ENCODE measurements at regions not wholly inside any gene's neighbourhood (a gene's known extent, or its start where the extent isn't known, plus 50 kb on each side); places are given as distances from the start of the nearest gene placed in this dataset.

GRCh38 chr10:33550811-33551210 is 216.3 kb upstream of the NRP1 start:
- no peak for TF ChIP-seq EZH2phosphoT487 (IDR thresholded peaks at IDR 0.05; ENCODE audit: borderline replicate concordance)
- TF ChIP-seq CTCF (conservative IDR thresholded peaks at IDR 0.05; ENCODE audit: low read length), result no peak
